ENCODE measurements at regions not wholly inside any gene's neighbourhood (a gene's known extent, or its start where the extent isn't known, plus 50 kb on each side); places are given as distances from the start of the nearest gene placed in this dataset.
"Not testable (repeated sequence)": the region's sequence is repeated elsewhere in the genome, so short reads cannot be mapped to it uniquely, and the experiment has no call there.

DNA sequence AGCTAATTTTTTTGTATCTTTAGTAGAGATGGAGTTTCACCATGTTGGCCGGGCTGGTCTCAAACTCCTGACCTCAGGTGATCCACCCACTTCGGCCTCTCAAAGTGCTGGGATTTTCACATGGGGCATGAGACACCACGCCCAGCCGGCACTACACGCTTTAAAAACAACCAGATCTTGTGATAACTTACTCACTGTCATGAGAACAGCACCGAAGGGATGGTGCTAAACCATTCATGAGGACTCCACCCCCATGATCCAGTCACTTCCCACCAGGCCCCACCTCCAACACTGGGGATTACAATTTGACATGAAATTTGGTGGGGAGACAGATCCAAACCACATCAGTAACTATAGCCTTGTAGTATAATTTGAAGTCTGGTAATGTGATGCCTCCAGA is 67.4 kb upstream of the ZNF169 start:
- not testable (repeated sequence) for DNase-seq (ENCODE audit: low spot score)

DNA sequence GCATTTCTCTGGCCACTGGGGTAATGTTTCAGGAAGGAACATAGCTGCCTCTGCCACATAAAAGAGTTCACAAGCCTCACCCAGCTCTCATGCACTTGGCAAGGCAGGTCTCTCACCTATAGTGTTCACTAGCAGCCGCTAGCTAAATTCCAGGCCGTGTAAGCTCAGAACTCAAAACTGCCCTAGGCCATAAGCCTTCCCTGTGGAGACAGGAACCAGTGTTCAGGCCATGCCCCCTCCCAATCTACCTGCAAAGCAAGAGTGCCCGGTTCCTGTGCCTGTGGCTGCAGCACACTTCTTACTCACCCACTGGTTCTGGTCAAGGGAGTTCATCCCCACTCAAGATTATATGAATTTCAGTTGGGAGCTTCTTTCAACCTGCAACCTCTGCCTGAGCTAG is 60.7 kb upstream of the ZNF169 start:
- DNase-seq (ENCODE audit: low spot score): no peak

DNA sequence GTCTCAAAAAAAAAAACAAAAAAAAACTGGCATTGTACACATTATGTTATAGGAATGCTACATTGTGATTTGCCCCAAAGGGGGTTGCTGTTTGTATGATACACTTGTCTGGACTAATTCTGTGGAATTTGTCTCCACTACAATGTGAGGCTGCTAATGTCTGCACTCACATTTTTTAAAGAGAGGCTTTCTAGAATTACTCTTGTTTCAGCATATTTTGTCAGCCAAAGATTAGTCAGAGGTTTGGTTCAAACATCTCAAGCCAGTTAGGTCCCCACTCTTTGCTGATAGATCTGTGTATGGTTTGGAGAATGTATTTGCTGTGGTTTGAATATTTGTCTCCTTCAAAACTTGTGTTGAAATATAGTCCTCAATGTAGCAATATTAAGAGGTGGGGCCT is 59.3 kb upstream of the ZNF169 start:
- no peak for DNase-seq (ENCODE audit: low spot score)

DNA sequence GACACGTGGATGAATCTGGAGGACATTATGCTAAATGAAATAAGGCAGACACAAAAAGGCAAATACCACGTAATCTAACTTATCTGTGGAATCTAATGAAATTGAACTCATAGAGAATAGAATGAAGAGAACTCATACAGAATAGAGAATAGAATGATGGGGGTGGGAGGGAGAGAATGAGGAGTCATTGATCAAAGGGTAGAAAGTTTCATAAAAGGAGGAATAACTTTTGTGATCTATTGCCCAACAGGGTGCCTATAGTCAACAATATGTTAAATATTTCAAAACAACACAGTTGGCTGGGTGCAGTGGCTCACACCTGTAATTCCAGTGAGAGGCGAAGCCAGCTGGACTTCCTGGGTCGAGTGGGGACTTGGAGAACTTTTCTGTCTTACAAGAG is 54.9 kb upstream of the ZNF169 start:
- no peak for DNase-seq (ENCODE audit: low spot score)

DNA sequence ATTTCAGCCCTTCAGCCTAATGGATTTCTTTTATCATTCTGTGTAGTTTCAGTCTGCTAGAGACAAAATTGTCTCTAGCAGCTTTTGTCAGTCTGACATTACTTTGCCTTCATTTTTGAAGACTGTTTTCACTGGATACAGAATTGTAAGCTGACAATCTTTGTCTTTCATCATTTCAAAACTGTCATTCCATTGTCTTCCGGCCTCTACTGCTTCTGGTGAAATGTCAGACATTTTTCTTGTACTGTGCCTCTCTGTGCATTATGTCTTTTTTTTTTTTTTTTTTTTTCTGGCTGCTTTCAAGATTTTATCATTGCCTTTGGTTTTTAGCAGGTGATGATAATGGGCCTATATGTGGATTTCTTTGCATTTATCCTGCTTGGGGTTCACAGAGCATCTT is 51.3 kb upstream of the ZNF169 start:
- no peak for DNase-seq (ENCODE audit: low spot score)

Data from putamen (tissue), 1 donor.